ENCODE measurements at regions not wholly inside any gene's neighbourhood (a gene's known extent, or its start where the extent isn't known, plus 50 kb on each side); places are given as distances from the start of the nearest gene placed in this dataset.

DNA sequence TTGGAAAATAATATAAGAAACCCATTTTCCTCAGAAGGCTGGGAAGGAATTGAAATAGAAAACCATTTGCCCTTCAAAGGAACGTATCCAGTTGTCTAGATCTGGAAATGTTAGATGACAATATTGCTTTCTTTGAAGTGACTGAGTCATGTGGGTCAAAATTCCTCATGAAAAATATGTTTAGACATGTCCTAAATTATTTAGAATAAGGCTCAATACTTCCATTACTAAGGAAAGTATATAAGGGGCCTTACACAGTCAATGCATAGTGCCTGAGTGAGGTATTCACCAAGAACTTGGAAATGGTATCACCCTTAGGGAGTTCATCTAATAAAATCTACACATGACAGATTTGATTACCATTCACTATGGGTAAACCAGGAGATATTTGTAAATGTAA, 619.8 kb upstream of the KCNMB2 start:
- Histone ChIP-seq H4K91ac (replicated peaks; ENCODE audit: insufficient read length, low read length) (no peak overlapping the region), H3K4me2 (ENCODE audit: insufficient read depth in 1 of 2, low read depth in 2 of 2, low read length in 2 of 2) (no peak overlapping the region)
- CTCF ChIA-PET (ENCODE audit: partially characterized antibody), result no interaction called here
- no peak for TF ChIP-seq TAF1 (IDR thresholded peaks at IDR 0.05; ENCODE audit: low read depth, low read length)
- TF ChIP-seq CEBPB (IDR thresholded peaks at IDR 0.05; ENCODE audit: low read depth, low read length), result no peak
- no peak for TF ChIP-seq TCF12 (IDR thresholded peaks at IDR 0.05; ENCODE audit: low read depth, low read length)
- TF ChIP-seq CREB1 (IDR thresholded peaks at IDR 0.05), result no peak
- no peak for TF ChIP-seq SP4 (IDR thresholded peaks at IDR 0.05; ENCODE audit: low read length)
- no peak for TF ChIP-seq EZH2 (IDR thresholded peaks at IDR 0.05; ENCODE audit: low read depth, low read length, severe bottlenecking)

More for the DNA sequence above, 619.8 kb upstream of the KCNMB2 start:
- Histone ChIP-seq H3K27me3 (replicated peaks in 1 of 4; ENCODE audit: control insufficient read depth in 3 of 4, extremely low read depth in 1 of 4, insufficient read depth in 3 of 4, low read length in 3 of 4) (no peaks in the 10 kb centered on the region), H4K20me1 (replicated peaks in 1 of 2; ENCODE audit: control insufficient read depth in 1 of 2, insufficient read depth in 2 of 2, low read length in 2 of 2) (no peaks in the 10 kb centered on the region), H3K79me1 (ENCODE audit: low read depth, low read length) (no peaks in the 10 kb centered on the region), H3K4me3 (ENCODE audit: extremely low read depth in 1 of 4, insufficient read depth in 2 of 4, low read depth in 3 of 4, low read length in 4 of 4) (no peak overlapping the region), H3K36me3 (ENCODE audit: control insufficient read depth in 2 of 4, insufficient read depth in 4 of 4, low read length in 3 of 4) (no peaks in the 10 kb centered on the region), H3K14ac (ENCODE audit: insufficient read length) (no peak overlapping the region), H4K8ac (ENCODE audit: extremely low read depth, insufficient read depth, low read length) (no peak overlapping the region), H2BK120ac (replicated peaks; ENCODE audit: low read depth, low read length) (no peak overlapping the region), H2AFZ (ENCODE audit: low read length) (no peak overlapping the region), H3K4me1 (replicated peaks in 1 of 4; ENCODE audit: control insufficient read depth in 3 of 4, insufficient read depth in 4 of 4, low read length in 3 of 4) (no peaks in the 10 kb centered on the region), H3K4ac (replicated peaks; ENCODE audit: insufficient read length, low read depth, low read length) (no peak overlapping the region), H3K27ac (ENCODE audit: low read depth, low read length) (no peak overlapping the region), H3K18ac (ENCODE audit: extremely low read depth, low read length) (no peak overlapping the region), H3K9me3 (ENCODE audit: insufficient read depth in 2 of 2, low read depth in 1 of 2, low read length in 1 of 2) (no peaks in the 10 kb centered on the region), H3K56ac (replicated peaks; ENCODE audit: insufficient read length, low read depth, low read length) (no peak overlapping the region), H3K9ac (replicated peaks in 1 of 4; ENCODE audit: extremely low read depth in 1 of 4, low read depth in 3 of 4, low read length in 3 of 4) (no peak overlapping the region), H3K23ac (ENCODE audit: insufficient read length) (no peak overlapping the region), H2BK5ac (ENCODE audit: low read depth, low read length) (no peak overlapping the region), H3K79me2 (ENCODE audit: control insufficient read depth in 1 of 2, insufficient read depth in 2 of 2, low read length in 2 of 2) (no peaks in the 10 kb centered on the region), H2BK20ac (ENCODE audit: low read length) (no peak overlapping the region), H3K23me2 (ENCODE audit: low read depth, low read length) (no peaks in the 10 kb centered on the region), H2AK5ac (ENCODE audit: low read depth, low read length) (no peak overlapping the region), H2BK15ac (ENCODE audit: low read length) (no peak overlapping the region), H2BK12ac (ENCODE audit: low read depth, low read length) (no peak overlapping the region), H4K5ac (ENCODE audit: insufficient read length, low read depth, low read length) (no peak overlapping the region)
- POLR2A ChIA-PET (ENCODE audit: partially characterized antibody), result no interaction called here
- WGBS, 2 experiments (ENCODE audit: extremely low coverage in 1 of 2, insufficient coverage in 1 of 2, insufficient read length in 1 of 2, insufficient replicate concordance in 2 of 2, low coverage in 1 of 2, low lambda C conversion rate in 2 of 2, missing lambda C conversion rate in 1 of 2), result 100% methylated on average over 1 of the region's 1 CpG; no CpG with 5 or more reads in 1 of the 2 experiments
- no peak for DNase-seq (ENCODE audit: low read depth in 1 of 2, low spot score in 2 of 2)
- FAIRE-seq, result no peak
